Activated CD8-positive, alpha-beta memory T cell treated with anti-CD3 and anti-CD28 coated beads for 48 hours (primary cell): ENCODE measurements at regions not wholly inside any gene's neighbourhood (a gene's known extent, or its start where the extent isn't known, plus 50 kb on each side); places are given as distances from the start of the nearest gene placed in this dataset.

ENCODE experiments used
- DNase-seq, 3 experiments: peaks; one replicate each; pipeline ENCODE4 v3.0.0-alpha.2; 2020; ENCODE audit warnings: low read depth in 2 of 3, low spot score in 2 of 3

DNA sequence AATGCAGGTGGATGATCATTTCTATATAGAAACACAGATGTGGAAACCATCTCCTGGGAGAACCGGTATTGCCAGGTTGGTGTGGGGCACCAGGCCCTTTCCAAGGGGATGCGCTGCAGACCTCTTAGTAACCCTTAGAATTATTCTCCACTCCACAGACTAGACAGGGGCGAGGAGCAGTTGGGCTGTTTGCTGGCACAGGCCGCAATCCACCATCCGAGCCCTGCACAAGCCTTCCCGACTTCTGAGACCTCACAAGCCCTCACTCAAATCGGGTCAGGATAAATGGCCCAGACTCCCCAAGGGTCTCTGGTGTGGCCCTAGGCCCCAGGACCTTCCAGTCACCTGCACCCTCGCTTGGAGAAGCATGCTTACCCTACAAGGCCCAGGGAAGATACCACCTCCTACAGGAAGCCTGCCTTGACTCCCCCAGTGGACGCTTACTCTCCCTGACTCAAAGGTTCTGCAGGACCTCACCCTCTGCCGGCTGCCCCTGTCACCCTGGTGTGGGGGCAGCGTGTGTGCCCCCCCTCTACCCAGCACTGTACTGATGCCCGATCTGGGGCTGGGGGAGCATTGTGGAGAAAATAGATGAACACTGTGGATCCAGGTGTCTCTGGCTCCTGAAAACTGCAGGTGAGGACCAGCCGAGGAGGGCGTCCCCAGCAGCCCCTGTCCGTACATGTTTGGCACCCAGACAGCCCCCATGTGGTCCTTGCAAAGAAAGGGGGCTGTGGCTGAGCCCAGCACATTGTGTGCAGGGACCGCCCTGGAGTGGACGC lies 49.8 kb upstream of the ACSF3 start:
- no peak for DNase-seq
